Fibroblast of villous mesenchyme (primary cell): ENCODE measurements at regions not wholly inside any gene's neighbourhood (a gene's known extent, or its start where the extent isn't known, plus 50 kb on each side); places are given as distances from the start of the nearest gene placed in this dataset.
A peak's percentile ranks its signal among the peaks of the same experiment; 100 is the strongest.

Source experiments
- DNase-seq: peaks from one replicate; pipeline ENCODE4 v3.0.0-alpha.2; 2010; ENCODE audit warnings: low read depth
- H3K4me3 ChIP-seq: 2 replicates; pipeline ENCODE4 v1.5.1; 2011; ENCODE audit warnings: low read depth, mild to moderate bottlenecking, low read length
- TF ChIP-seq, protein P1 (sequence below): IDR thresholded peaks from 2 replicates; pipeline ENCODE4 v1.5.1; 2012; ENCODE audit warnings: low read depth, mild to moderate bottlenecking, low read length; ENCODE audit not compliant: insufficient read depth

GRCh38 chr6:19444041-19444440 lies 393.1 kb upstream of the ID4 start:
- TF ChIP-seq, protein P1, sequence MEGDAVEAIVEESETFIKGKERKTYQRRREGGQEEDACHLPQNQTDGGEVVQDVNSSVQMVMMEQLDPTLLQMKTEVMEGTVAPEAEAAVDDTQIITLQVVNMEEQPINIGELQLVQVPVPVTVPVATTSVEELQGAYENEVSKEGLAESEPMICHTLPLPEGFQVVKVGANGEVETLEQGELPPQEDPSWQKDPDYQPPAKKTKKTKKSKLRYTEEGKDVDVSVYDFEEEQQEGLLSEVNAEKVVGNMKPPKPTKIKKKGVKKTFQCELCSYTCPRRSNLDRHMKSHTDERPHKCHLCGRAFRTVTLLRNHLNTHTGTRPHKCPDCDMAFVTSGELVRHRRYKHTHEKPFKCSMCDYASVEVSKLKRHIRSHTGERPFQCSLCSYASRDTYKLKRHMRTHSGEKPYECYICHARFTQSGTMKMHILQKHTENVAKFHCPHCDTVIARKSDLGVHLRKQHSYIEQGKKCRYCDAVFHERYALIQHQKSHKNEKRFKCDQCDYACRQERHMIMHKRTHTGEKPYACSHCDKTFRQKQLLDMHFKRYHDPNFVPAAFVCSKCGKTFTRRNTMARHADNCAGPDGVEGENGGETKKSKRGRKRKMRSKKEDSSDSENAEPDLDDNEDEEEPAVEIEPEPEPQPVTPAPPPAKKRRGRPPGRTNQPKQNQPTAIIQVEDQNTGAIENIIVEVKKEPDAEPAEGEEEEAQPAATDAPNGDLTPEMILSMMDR = no peak
- DNase-seq = no peak
- H3K4me3 ChIP-seq = no peak overlapping the region

GRCh38 chr6:19444481-19444880 lies 392.7 kb upstream of the ID4 start:
- peak; percentile 37 for DNase-seq
- TF ChIP-seq, protein P1 = no peak

GRCh38 chr6:19446570-19446969 lies 390.6 kb upstream of the ID4 start:
- no peak for DNase-seq
- TF ChIP-seq, protein P1 = no peak
- no peak overlapping the region for H3K4me3 ChIP-seq

More at GRCh38 chr6:19444481-19444880, 392.7 kb upstream of the ID4 start:
- no peak overlapping the region for H3K4me3 ChIP-seq

DNA sequence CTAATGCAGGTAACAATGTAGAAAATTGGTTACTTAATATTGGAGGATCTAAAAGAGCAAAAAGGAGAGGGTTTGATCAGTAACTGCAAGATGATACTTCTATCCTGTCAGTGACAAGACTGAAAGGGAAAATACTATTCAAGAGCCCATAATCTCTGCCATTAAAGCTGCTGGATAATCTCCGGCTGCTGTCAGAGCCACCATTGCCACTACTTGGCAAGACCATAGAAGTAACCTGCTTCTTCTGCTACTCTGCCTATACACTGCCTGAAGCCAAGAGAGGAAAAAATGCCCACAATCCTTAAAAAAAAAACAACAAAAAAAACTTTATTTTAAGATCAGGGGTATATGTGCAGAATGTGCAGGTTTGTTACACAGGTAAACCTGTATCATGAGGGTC lies 386.5 kb upstream of the ID4 start:
- no peak for DNase-seq
- no peak overlapping the region for H3K4me3 ChIP-seq
- TF ChIP-seq, protein P1 = no peak

- no peak overlapping the region for H3K4me3 ChIP-seq
- TF ChIP-seq, protein P1 = no peak
- no peak for DNase-seq
Measured at GRCh38 chr6:19452495-19452894, 384.7 kb upstream of the ID4 start.

DNA sequence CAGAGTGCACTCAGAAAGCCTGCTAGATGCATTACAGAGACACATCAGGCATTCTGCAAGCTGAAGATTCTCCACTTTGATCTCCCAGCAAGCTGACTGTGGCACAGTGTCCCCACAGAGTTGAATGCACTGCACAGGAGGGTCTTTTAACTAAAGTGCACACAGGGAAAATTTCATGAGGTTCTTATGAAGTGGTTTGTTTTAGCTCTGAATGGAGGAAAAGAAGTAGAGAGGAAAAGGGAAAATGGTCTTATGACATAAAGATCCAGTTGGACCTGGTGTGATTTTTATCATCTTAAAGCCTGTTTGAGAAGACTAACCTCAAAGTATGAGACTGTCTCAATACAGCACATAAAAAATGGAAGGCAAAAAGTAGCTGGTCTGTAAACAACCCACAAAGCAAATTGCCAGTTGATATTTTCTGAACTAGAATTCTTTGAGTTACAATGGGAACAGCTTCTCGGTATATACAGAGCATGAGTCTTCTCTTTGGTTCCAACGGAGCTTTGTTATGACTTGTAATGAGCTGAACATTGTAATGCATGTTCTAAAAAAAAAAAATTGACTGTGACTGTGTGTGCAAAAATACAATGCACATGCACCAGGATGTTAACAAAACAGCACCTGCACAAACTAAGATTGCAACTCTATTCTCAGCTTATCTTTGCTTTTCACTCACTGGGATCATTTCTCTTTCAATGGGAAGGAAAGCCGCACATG lies 383.0 kb upstream of the ID4 start:
- TF ChIP-seq, protein P1 = no peak
- DNase-seq = no peak
- no peak overlapping the region for H3K4me3 ChIP-seq
